Gastroesophageal sphincter (tissue), 4 donors: ENCODE measurements at regions not wholly inside any gene's neighbourhood (a gene's known extent, or its start where the extent isn't known, plus 50 kb on each side); places are given as distances from the start of the nearest gene placed in this dataset.
"Not testable (repeated sequence)": the region's sequence is repeated elsewhere in the genome, so short reads cannot be mapped to it uniquely, and the experiment has no call there.

Experiments used
- ATAC-seq: fragments of 150-250 bp; one replicate; pipeline ENCODE4 v1.9.1; 2016; ENCODE audit warnings: mild to moderate bottlenecking, moderate library complexity
- H3K27ac ChIP-seq, 4 donors: fragments of 200-600 bp; sonication (generic) in 3 of 4; 1 replicate in 3 of 4; 2 replicates in 1 of 4; pipeline ENCODE4 v1.5.1; 2016 to 2019
- H3K27me3 ChIP-seq: fragments of 200-600 bp; sonication (generic); one replicate; pipeline ENCODE4 v1.5.1; 2019
- H3K36me3 ChIP-seq, 2 donors: fragments of 200-600 bp; sonication (generic); one replicate each; pipeline ENCODE4 v1.5.1; 2019; ENCODE audit warnings: control low read depth in 1 of 2
- H3K4me1 ChIP-seq, 3 donors: fragments of 200-600 bp; sonication (generic); 1 replicate in 2 of 3; 2 replicates in 1 of 3; pipeline ENCODE4 v1.5.1; 2016 to 2019; ENCODE audit warnings: control low read depth in 2 of 3
- H3K4me3 ChIP-seq, 2 donors: fragments of 200-600 bp; sonication (generic); one replicate each; pipeline ENCODE4 v1.5.1; 2019; ENCODE audit warnings: mild to moderate bottlenecking in 1 of 2, moderate library complexity in 1 of 2
- H3K9me3 ChIP-seq, 3 donors: fragments of 200-600 bp; sonication (generic); one replicate each; pipeline ENCODE4 v1.5.1; 2017 to 2019; ENCODE audit warnings: control low read depth in 2 of 3
- EP300 ChIP-seq: sonication (generic); formaldehyde crosslinking; IDR thresholded peaks from one replicate; pipeline ENCODE4 v1.6.1; 2017; ENCODE audit warnings: antibody characterized with exemption, mild to moderate bottlenecking
- POLR2A ChIP-seq, 2 donors: fragments of 450-650 bp; IDR thresholded peaks; one replicate each; pipeline ENCODE4 v1.6.1; 2017; ENCODE audit warnings: antibody characterized with exemption in 2 of 2, mild to moderate bottlenecking in 2 of 2, moderate library complexity in 1 of 2
- POLR2AphosphoS5 ChIP-seq: sonication (generic); formaldehyde crosslinking; IDR thresholded peaks from one replicate; pipeline ENCODE4 v1.6.1; 2017; ENCODE audit warnings: antibody characterized with exemption
- WGBS, 2 donors: methylation state at CpG; one replicate each; pipeline ENCODE4 v1.1.5; 2018; ENCODE audit warnings: low coverage in 1 of 2; 5-methylcytosine and 5-hydroxymethylcytosine counted together
- TF ChIP-seq, protein P1 (sequence below), 4 experiments: fragments of 200-600 bp in 2 of 4; fragments of 450-650 bp in 2 of 4; sonication (generic) in 1 of 4; IDR thresholded peaks; one replicate each; pipeline ENCODE4 v1.5.1; 2017 to 2019; ENCODE audit warnings: antibody characterized with exemption in 4 of 4, mild to moderate bottlenecking in 2 of 4, moderate library complexity in 2 of 4

DNA sequence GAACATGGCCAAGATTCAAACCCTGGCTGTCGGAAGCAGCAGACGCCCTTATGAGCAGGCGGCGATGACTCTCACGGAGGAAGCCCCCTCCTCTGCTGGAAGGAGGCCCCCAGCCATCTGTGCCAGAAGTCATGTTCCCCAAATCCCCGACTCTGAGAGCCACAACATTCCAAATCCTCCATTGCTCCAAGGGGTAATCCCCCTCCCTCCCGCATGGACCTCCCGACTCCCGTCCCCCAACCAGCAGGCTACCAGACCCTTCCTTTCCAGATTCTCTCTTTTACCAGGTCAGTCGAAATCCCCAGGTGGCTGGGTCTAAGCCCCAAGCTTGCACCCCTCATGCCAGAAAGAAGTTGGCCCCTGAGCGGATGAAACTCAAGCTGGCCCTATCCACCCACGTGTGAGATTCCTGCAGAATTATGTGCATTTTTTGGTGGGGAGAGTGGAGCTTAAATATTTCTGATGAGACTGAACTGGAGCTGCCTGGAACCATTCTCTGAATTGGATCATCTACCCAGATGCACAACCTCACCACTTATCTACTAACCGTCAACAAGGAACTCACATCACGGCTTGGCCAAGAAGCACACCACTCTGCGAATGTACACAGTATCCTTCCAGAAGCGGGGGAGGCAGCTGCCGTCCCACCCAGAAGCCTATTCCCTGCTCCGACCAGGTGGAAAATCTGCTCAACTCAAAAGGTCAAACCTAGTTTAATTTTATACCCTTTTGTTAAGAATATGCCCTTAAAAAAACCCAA is 283.5 kb downstream of the C16orf95 start:
- 43 to 51% methylated on average over 7 to 14 of the region's 18 CpGs for WGBS, 2 donors

DNA sequence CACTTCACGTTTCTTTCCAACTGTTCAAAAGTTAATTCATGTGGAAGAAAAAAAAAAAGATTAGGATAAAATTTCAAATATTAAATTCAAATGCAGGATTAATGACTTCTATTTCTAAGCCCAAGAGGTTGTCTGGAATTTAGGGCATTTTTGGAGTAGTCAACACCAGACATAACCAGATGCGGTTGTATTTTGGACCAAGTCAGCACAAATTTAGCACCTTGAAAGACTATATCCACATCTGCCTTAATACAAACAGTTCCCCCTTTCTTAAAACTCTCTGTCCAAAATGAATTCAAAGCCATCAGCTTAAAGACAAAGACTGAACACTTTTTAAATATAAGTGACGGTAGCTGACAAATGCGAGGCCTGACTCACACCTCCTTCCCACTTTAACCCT is 282.9 kb downstream of the C16orf95 start:
- no peak overlapping the region for H3K4me3 ChIP-seq
- no peak for ATAC-seq
- TF ChIP-seq POLR2AphosphoS5 (no peak), EP300 (no peak)
- no peak overlapping the region for H3K27ac ChIP-seq
- no peaks in the 10 kb centered on the region for H3K4me1 ChIP-seq
- WGBS, 2 donors = 41 to 45% methylated on average over 2 to 4 of the region's 4 CpGs
- no peaks in the 10 kb centered on the region for H3K9me3 ChIP-seq
- H3K27me3 ChIP-seq = peaks cover 35% of the 10 kb centered on the region
- no peaks in the 10 kb centered on the region for H3K36me3 ChIP-seq

More for the DNA sequence above, 283.5 kb downstream of the C16orf95 start:
- H3K4me1 ChIP-seq = no peaks in the 10 kb centered on the region
- H3K4me3 ChIP-seq = no peak overlapping the region
- no peaks in the 10 kb centered on the region for H3K9me3 ChIP-seq
- no peaks in the 10 kb centered on the region for H3K36me3 ChIP-seq
- ATAC-seq = no peak
- no peak overlapping the region for H3K27ac ChIP-seq
- TF ChIP-seq EP300 (no peak), POLR2AphosphoS5 (no peak), POLR2A (IDR thresholded peaks at IDR 0.05) (no peak)
- TF ChIP-seq, protein P1, sequence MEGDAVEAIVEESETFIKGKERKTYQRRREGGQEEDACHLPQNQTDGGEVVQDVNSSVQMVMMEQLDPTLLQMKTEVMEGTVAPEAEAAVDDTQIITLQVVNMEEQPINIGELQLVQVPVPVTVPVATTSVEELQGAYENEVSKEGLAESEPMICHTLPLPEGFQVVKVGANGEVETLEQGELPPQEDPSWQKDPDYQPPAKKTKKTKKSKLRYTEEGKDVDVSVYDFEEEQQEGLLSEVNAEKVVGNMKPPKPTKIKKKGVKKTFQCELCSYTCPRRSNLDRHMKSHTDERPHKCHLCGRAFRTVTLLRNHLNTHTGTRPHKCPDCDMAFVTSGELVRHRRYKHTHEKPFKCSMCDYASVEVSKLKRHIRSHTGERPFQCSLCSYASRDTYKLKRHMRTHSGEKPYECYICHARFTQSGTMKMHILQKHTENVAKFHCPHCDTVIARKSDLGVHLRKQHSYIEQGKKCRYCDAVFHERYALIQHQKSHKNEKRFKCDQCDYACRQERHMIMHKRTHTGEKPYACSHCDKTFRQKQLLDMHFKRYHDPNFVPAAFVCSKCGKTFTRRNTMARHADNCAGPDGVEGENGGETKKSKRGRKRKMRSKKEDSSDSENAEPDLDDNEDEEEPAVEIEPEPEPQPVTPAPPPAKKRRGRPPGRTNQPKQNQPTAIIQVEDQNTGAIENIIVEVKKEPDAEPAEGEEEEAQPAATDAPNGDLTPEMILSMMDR (IDR thresholded peaks at IDR 0.05) = no peak
- peaks cover 39% of the 10 kb centered on the region for H3K27me3 ChIP-seq

DNA sequence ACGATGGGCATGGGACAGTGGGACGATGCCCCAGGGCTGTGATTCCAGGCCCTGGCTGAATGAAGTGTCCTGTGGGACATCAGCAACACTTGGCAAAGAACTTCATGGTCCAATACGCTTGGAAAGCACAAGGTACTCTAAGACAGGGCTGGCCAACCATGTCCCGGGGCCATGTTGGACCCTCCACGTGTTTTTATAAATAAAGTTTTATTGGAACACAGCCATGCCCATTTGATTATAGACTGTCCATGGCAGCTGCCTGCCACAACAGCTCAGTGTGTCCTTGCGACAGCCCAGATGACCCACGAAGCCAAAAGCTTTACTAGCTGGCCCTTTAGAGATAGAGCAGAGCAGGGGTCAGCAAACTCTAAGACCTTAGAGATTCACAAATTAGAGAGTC is 282.1 kb downstream of the C16orf95 start:
- 78 to 83% methylated on average over 2 to 5 of the region's 7 CpGs for WGBS, 2 donors

DNA sequence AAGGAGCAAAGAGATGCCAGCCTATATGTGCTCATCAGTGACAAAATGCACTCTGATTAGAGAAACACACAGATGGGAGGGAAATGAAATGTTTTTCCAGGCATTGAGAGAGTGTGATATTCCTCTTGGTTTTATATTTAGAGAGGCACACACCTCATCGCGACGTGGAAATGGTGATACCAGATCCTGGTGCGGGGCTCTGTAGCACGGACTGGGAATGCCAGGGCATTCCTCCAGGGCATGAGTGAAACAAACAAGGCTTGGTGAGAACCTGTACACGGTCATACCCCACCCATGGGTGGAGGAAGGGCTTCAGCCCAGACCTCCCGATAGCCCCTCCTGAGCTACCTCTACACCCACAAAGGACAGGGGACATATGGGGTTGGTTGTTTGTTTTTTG is 280.2 kb downstream of the C16orf95 start:
- Histone ChIP-seq H3K9me3 (no peaks in the 10 kb centered on the region), H3K4me1 (no peaks in the 10 kb centered on the region), H3K4me3 (no peak overlapping the region), H3K36me3 (no peaks in the 10 kb centered on the region), H3K27me3 (peaks cover 48% of the 10 kb centered on the region), H3K27ac (no peak overlapping the region)
- TF ChIP-seq POLR2A (IDR thresholded peaks at IDR 0.05) (no peak), POLR2AphosphoS5 (no peak), EP300 (no peak)
- TF ChIP-seq, protein P1 (IDR thresholded peaks at IDR 0.05) = no peak
- ATAC-seq = no peak
- WGBS, 2 donors = 69 to 81% methylated on average over 4 to 6 of the region's 7 CpGs

More for the DNA sequence above, 282.1 kb downstream of the C16orf95 start:
- Histone ChIP-seq H3K36me3 (no peaks in the 10 kb centered on the region), H3K27me3 (peaks cover 39% of the 10 kb centered on the region), H3K27ac (no peak overlapping the region), H3K4me1 (no peaks in the 10 kb centered on the region), H3K9me3 (no peaks in the 10 kb centered on the region), H3K4me3 (no peak overlapping the region)
- TF ChIP-seq EP300 (no peak), POLR2AphosphoS5 (no peak), POLR2A (IDR thresholded peaks at IDR 0.05) (no peak)
- TF ChIP-seq, protein P1 (IDR thresholded peaks at IDR 0.05) = no peak
- no peak for ATAC-seq

DNA sequence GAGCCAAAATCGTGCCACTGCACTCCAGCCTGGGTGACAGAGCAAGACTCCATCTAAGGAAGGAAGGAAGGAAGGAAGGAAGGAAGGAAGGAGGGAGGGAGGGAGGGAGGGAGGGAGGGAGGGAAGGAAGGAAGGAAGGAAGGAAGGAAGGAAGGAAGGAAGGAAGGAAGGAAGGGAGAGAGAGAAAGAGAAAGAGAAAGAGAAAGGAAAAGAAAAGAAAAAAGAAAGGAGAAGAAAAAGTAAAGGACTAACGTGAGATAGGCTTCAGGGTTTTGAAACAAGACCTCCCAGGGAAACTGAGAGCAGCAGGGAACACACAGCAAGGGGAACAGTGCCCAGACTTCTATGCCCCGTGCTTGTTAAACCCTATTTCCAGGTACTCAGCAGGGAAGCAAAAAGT is 278.7 kb downstream of the C16orf95 start:
- 58 to 66% methylated on average over 2 to 3 of the region's 3 CpGs for WGBS, 2 donors
- H3K36me3 ChIP-seq, H3K9me3 ChIP-seq, ATAC-seq, H3K27ac ChIP-seq, H3K4me3 ChIP-seq, H3K4me1 ChIP-seq: not testable (repeated sequence)
- H3K27me3 ChIP-seq = peaks cover 48% of the 10 kb centered on the region
